Gastroesophageal sphincter (tissue), 3 donors: ENCODE measurements at regions not wholly inside any gene's neighbourhood (a gene's known extent, or its start where the extent isn't known, plus 50 kb on each side); places are given as distances from the start of the nearest gene placed in this dataset.

ENCODE experiments used
- EP300 ChIP-seq: sonication (generic); formaldehyde crosslinking; IDR thresholded peaks from one replicate; pipeline ENCODE4 v1.6.1; 2017; ENCODE audit warnings: antibody characterized with exemption, mild to moderate bottlenecking
- POLR2A ChIP-seq, 2 donors: fragments of 450-650 bp; IDR thresholded peaks; one replicate each; pipeline ENCODE4 v1.6.1; 2017; ENCODE audit warnings: antibody characterized with exemption in 2 of 2, mild to moderate bottlenecking in 2 of 2, moderate library complexity in 1 of 2
- POLR2AphosphoS5 ChIP-seq: sonication (generic); formaldehyde crosslinking; IDR thresholded peaks from one replicate; pipeline ENCODE4 v1.6.1; 2017; ENCODE audit warnings: antibody characterized with exemption
- TF ChIP-seq, protein P1 (sequence below), 4 experiments: fragments of 200-600 bp in 2 of 4; fragments of 450-650 bp in 2 of 4; sonication (generic) in 1 of 4; IDR thresholded peaks; one replicate each; pipeline ENCODE4 v1.5.1; 2017 to 2019; ENCODE audit warnings: antibody characterized with exemption in 4 of 4, mild to moderate bottlenecking in 2 of 4, moderate library complexity in 2 of 4

DNA sequence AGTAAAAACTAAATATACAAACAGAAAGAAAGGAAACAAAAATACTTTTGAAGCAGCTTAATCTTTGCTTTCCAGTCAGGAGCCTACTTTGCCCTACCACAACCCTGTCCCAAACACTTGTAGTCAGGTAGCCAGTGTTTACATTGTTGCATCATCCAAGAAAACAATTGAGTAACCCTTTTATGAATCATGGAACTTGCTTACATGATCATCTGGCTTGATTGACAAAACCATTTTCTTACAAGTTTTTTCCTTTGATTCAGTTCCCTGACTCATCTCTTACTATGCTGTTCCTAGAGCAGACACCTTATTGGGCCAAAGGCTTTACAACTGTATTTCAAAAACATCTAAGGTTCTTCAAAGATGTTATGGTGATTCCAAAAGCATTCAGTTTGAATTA lies 740.1 kb downstream of the KLHL13 start:
- TF ChIP-seq POLR2A (IDR thresholded peaks at IDR 0.05) (no peak), POLR2AphosphoS5 (no peak), EP300 (no peak)
- TF ChIP-seq, protein P1, sequence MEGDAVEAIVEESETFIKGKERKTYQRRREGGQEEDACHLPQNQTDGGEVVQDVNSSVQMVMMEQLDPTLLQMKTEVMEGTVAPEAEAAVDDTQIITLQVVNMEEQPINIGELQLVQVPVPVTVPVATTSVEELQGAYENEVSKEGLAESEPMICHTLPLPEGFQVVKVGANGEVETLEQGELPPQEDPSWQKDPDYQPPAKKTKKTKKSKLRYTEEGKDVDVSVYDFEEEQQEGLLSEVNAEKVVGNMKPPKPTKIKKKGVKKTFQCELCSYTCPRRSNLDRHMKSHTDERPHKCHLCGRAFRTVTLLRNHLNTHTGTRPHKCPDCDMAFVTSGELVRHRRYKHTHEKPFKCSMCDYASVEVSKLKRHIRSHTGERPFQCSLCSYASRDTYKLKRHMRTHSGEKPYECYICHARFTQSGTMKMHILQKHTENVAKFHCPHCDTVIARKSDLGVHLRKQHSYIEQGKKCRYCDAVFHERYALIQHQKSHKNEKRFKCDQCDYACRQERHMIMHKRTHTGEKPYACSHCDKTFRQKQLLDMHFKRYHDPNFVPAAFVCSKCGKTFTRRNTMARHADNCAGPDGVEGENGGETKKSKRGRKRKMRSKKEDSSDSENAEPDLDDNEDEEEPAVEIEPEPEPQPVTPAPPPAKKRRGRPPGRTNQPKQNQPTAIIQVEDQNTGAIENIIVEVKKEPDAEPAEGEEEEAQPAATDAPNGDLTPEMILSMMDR (IDR thresholded peaks at IDR 0.05), result no peak
